Vagina (tissue), 2 donors: ENCODE measurements at regions not wholly inside any gene's neighbourhood (a gene's known extent, or its start where the extent isn't known, plus 50 kb on each side); places are given as distances from the start of the nearest gene placed in this dataset.

Source experiments
- DNase-seq, 2 donors: peaks; one replicate each; pipeline ENCODE4 v3.0.0-alpha.2; 2017; ENCODE audit errors: extremely low spot score in 2 of 2
- H3K27ac ChIP-seq: fragments of 200-600 bp; sonication (generic); one replicate; pipeline ENCODE4 v1.5.1; 2019
- H3K27me3 ChIP-seq: fragments of 200-600 bp; sonication (generic); one replicate; pipeline ENCODE4 v1.5.1; 2019
- H3K36me3 ChIP-seq, 2 donors: fragments of 200-600 bp; sonication (generic); one replicate each; pipeline ENCODE4 v1.5.1; 2017 to 2019
- H3K4me1 ChIP-seq: fragments of 200-600 bp; sonication (generic); one replicate; pipeline ENCODE4 v1.5.1; 2019
- H3K4me3 ChIP-seq, 2 donors: fragments of 200-600 bp; sonication (generic); 1 replicate in 1 of 2; 2 replicates in 1 of 2; pipeline ENCODE4 v1.5.1; 2016 to 2019
- H3K9me3 ChIP-seq: fragments of 200-600 bp; sonication (generic); one replicate; pipeline ENCODE4 v1.5.1; 2019
- CTCF ChIP-seq, 3 experiments: fragments of 450-650 bp in 2 of 3; fragments of 200-600 bp in 1 of 3; sonication (generic) in 1 of 3; IDR thresholded peaks; one replicate each; pipeline ENCODE4 v1.5.1; 2017 to 2019; ENCODE audit warnings: antibody characterized with exemption in 3 of 3, mild to moderate bottlenecking in 2 of 3, moderate library complexity in 2 of 3
- POLR2A ChIP-seq, 2 donors: fragments of 450-650 bp; IDR thresholded peaks; one replicate each; pipeline ENCODE4 v1.6.1; 2017; ENCODE audit warnings: antibody characterized with exemption in 2 of 2, mild to moderate bottlenecking in 2 of 2, moderate library complexity in 2 of 2
- POLR2AphosphoS5 ChIP-seq, 2 donors: sonication (generic); formaldehyde crosslinking; IDR thresholded peaks; one replicate each; pipeline ENCODE4 v1.9.0; 2017; ENCODE audit warnings: antibody characterized with exemption in 2 of 2, mild to moderate bottlenecking in 2 of 2, low read depth in 1 of 2; ENCODE audit not compliant: insufficient read depth in 1 of 2
- intact Hi-C: fragments of 100-400 bp; cut with DNase I; formaldehyde crosslinking; loops from one replicate; pipeline ENCODE4 v1.15.1; 2023

- peaks cover 12% of the 10 kb centered on the region for H3K4me1 ChIP-seq
- TF ChIP-seq POLR2AphosphoS5 (IDR thresholded peaks at IDR 0.05; ENCODE audit: insufficient read depth in 1 of 2, low read depth in 1 of 2) (peak in 1 of 2 donors; percentile 58), CTCF (IDR thresholded peaks at IDR 0.05) (no peak)
- H3K27me3 ChIP-seq = no peaks in the 10 kb centered on the region
- H3K9me3 ChIP-seq = no peaks in the 10 kb centered on the region
- DNase-seq = no peak
- no peaks in the 10 kb centered on the region for H3K36me3 ChIP-seq
- intact Hi-C loops = no loop called here
- H3K4me3 ChIP-seq = peak overlapping the region; percentile 3 to 11
- H3K27ac ChIP-seq = peak overlapping the region; percentile 57
Observed at GRCh38 chr12:114744691-114745090, 60.7 kb upstream of the TBX3 start.

- peak overlapping the region in 1 of 2 donors; percentile 11 for H3K4me3 ChIP-seq
- no peaks in the 10 kb centered on the region for H3K36me3 ChIP-seq
- H3K27ac ChIP-seq = peak overlapping the region; percentile 57
- no peaks in the 10 kb centered on the region for H3K9me3 ChIP-seq
- H3K27me3 ChIP-seq = no peaks in the 10 kb centered on the region
- intact Hi-C loops = no loop called here
- peaks cover 12% of the 10 kb centered on the region for H3K4me1 ChIP-seq
- TF ChIP-seq POLR2AphosphoS5 (IDR thresholded peaks at IDR 0.05; ENCODE audit: insufficient read depth in 1 of 2, low read depth in 1 of 2) (no peak), CTCF (IDR thresholded peaks at IDR 0.05) (no peak), POLR2A (IDR thresholded peaks at IDR 0.05) (no peak)
- DNase-seq = no peak
Observed at GRCh38 chr12:114744285-114744684, 60.3 kb upstream of the TBX3 start.

GRCh38 chr12:114743799-114744198 is 59.8 kb upstream of the TBX3 start:
- no peak overlapping the region for H3K27ac ChIP-seq
- H3K9me3 ChIP-seq = no peaks in the 10 kb centered on the region
- peaks cover 12% of the 10 kb centered on the region for H3K4me1 ChIP-seq
- no peak for TF ChIP-seq CTCF (IDR thresholded peaks at IDR 0.05)
- no peak for TF ChIP-seq POLR2AphosphoS5 (IDR thresholded peaks at IDR 0.05; ENCODE audit: insufficient read depth in 1 of 2, low read depth in 1 of 2)
- TF ChIP-seq POLR2A (IDR thresholded peaks at IDR 0.05) = no peak
- H3K27me3 ChIP-seq = no peaks in the 10 kb centered on the region
- no peak overlapping the region for H3K4me3 ChIP-seq
- H3K36me3 ChIP-seq = no peaks in the 10 kb centered on the region
- DNase-seq = no peak
- intact Hi-C loops = no loop called here

- no peak for DNase-seq
- intact Hi-C loops = no loop called here
- Histone ChIP-seq H3K4me3 (no peak overlapping the region), H3K4me1 (peaks cover 12% of the 10 kb centered on the region), H3K36me3 (no peaks in the 10 kb centered on the region), H3K27me3 (no peaks in the 10 kb centered on the region), H3K27ac (no peak overlapping the region), H3K9me3 (no peaks in the 10 kb centered on the region)
- TF ChIP-seq POLR2AphosphoS5 (IDR thresholded peaks at IDR 0.05; ENCODE audit: insufficient read depth in 1 of 2, low read depth in 1 of 2) (no peak), POLR2A (IDR thresholded peaks at IDR 0.05) (no peak)
Observed at GRCh38 chr12:114743289-114743688, 59.3 kb upstream of the TBX3 start.

DNA sequence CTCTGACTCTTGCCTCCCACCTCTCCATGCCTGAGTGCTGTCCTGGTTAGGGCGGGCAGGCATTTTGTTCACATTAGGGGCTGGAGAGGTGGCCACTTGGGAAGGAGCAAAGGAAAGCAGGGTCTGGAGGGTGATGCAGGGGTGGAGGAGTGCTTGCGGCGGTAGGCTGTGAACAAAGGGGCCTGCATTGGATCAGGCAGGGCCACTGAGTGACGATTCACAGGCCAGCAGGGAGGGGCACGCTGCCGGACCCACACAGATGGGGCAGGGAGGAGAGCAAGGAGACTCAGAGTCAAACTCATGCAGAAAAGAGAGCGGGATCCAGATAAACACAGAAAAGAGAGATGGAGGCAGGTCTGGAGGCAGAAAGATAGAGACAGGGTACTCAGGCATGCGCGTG is 58.4 kb upstream of the TBX3 start:
- H3K27ac ChIP-seq = no peak overlapping the region
- intact Hi-C loops = no loop called here
- no peaks in the 10 kb centered on the region for H3K27me3 ChIP-seq
- peaks cover 12% of the 10 kb centered on the region for H3K4me1 ChIP-seq
- no peak overlapping the region for H3K4me3 ChIP-seq
- H3K36me3 ChIP-seq = no peaks in the 10 kb centered on the region
- DNase-seq = no peak
- no peaks in the 10 kb centered on the region for H3K9me3 ChIP-seq
- no peak for TF ChIP-seq POLR2AphosphoS5 (IDR thresholded peaks at IDR 0.05; ENCODE audit: insufficient read depth in 1 of 2, low read depth in 1 of 2)
- TF ChIP-seq CTCF (IDR thresholded peaks at IDR 0.05) = no peak
- no peak for TF ChIP-seq POLR2A (IDR thresholded peaks at IDR 0.05)
